Gastroesophageal sphincter (tissue), 3 donors: ENCODE measurements at regions not wholly inside any gene's neighbourhood (a gene's known extent, or its start where the extent isn't known, plus 50 kb on each side); places are given as distances from the start of the nearest gene placed in this dataset.

Experiments
- CTCF ChIP-seq, 4 experiments: fragments of 200-600 bp in 2 of 4; fragments of 450-650 bp in 2 of 4; sonication (generic) in 1 of 4; IDR thresholded peaks; one replicate each; pipeline ENCODE4 v1.5.1; 2017 to 2019; ENCODE audit warnings: antibody characterized with exemption in 4 of 4, mild to moderate bottlenecking in 2 of 4, moderate library complexity in 2 of 4
- EP300 ChIP-seq: sonication (generic); formaldehyde crosslinking; IDR thresholded peaks from one replicate; pipeline ENCODE4 v1.6.1; 2017; ENCODE audit warnings: antibody characterized with exemption, mild to moderate bottlenecking
- POLR2A ChIP-seq, 2 donors: fragments of 450-650 bp; IDR thresholded peaks; one replicate each; pipeline ENCODE4 v1.6.1; 2017; ENCODE audit warnings: antibody characterized with exemption in 2 of 2, mild to moderate bottlenecking in 2 of 2, moderate library complexity in 1 of 2
- POLR2AphosphoS5 ChIP-seq: sonication (generic); formaldehyde crosslinking; IDR thresholded peaks from one replicate; pipeline ENCODE4 v1.6.1; 2017; ENCODE audit warnings: antibody characterized with exemption

GRCh38 chr21:38639571-38640354 is 141.5 kb upstream of the ERG start:
- no peak for TF ChIP-seq POLR2A (IDR thresholded peaks at IDR 0.05)
- TF ChIP-seq POLR2AphosphoS5 = no peak
- no peak for TF ChIP-seq CTCF (IDR thresholded peaks at IDR 0.05)
- TF ChIP-seq EP300 = no peak
